IPS DF 4.7 (cell line): ENCODE measurements at regions not wholly inside any gene's neighbourhood (a gene's known extent, or its start where the extent isn't known, plus 50 kb on each side); places are given as distances from the start of the nearest gene placed in this dataset.

Source experiments
- DNase-seq: peaks from one replicate; pipeline ENCODE4 v3.0.0-alpha.2; 2013; ENCODE audit warnings: low spot score; ENCODE audit errors: extremely low read depth

GRCh38 chr10:118246332-118247295, 95.5 kb downstream of the FAM204A start:
- DNase-seq: no peak

- DNase-seq: no peak
Measured at GRCh38 chr10:118243907-118244306, 98.2 kb downstream of the FAM204A start.

GRCh38 chr10:118241229-118242137, 100.6 kb downstream of the FAM204A start:
- peak; percentile 76 for DNase-seq

- no peak for DNase-seq
Measured at GRCh38 chr10:118239236-118239630, 102.9 kb downstream of the FAM204A start.

- no peak for DNase-seq
Measured at GRCh38 chr10:118238573-118239235, 103.4 kb downstream of the FAM204A start.

GRCh38 chr10:118237930-118238329, 104.2 kb downstream of the FAM204A start:
- no peak for DNase-seq

- DNase-seq: no peak
Measured at GRCh38 chr10:118234683-118235082, 107.4 kb downstream of the FAM204A start.

- DNase-seq: no peak
Measured at GRCh38 chr10:118220346-118220850, 121.7 kb downstream of the FAM204A start.

GRCh38 chr10:118218562-118218961, 123.6 kb downstream of the FAM204A start:
- DNase-seq: no peak

GRCh38 chr10:118216571-118217170, 125.5 kb downstream of the FAM204A start:
- no peak for DNase-seq

- no peak for DNase-seq
Measured at GRCh38 chr10:118216020-118216419, 126.1 kb downstream of the FAM204A start.

- no peak for DNase-seq
Measured at GRCh38 chr10:118214776-118215175, 127.3 kb downstream of the FAM204A start.

GRCh38 chr10:118213436-118213835, 128.7 kb downstream of the FAM204A start:
- DNase-seq: no peak

GRCh38 chr10:118210276-118210675, 131.8 kb downstream of the FAM204A start:
- DNase-seq: no peak

- no peak for DNase-seq
Measured at GRCh38 chr10:118209215-118209614, 132.9 kb downstream of the FAM204A start.

GRCh38 chr10:118207470-118208007, 134.6 kb downstream of the FAM204A start:
- DNase-seq: no peak

GRCh38 chr10:118204292-118204943, 137.7 kb downstream of the FAM204A start:
- DNase-seq: no peak

- DNase-seq: no peak
Measured at GRCh38 chr10:118203461-118203860, 138.7 kb downstream of the FAM204A start.

- DNase-seq: no peak
Measured at GRCh38 chr10:118195729-118196128, 146.4 kb downstream of the FAM204A start.

- no peak for DNase-seq
Measured at GRCh38 chr10:118193642-118194041, 146.9 kb upstream of the RAB11FIP2 start.
